GM11168 (cell line): ENCODE measurements at regions not wholly inside any gene's neighbourhood (a gene's known extent, or its start where the extent isn't known, plus 50 kb on each side); places are given as distances from the start of the nearest gene placed in this dataset.

Experiments
- in situ Hi-C: fragments of 300-500 bp; cut with MboI; formaldehyde crosslinking; loops from one replicate; pipeline ENCODE4 v1.12.0; 2022; ENCODE audit warnings: low sequenced_read_pairs; ENCODE audit not compliant: unreplicated experiment

GRCh38 chr14:32254952-32255679 is 52.0 kb upstream of the RNU6-8 start:
- in situ Hi-C loops: loop anchor here (5.0 to 25.0 kb wide), 3 partner anchors 210 to 743 kb away; no protein-coding TSS in a partner anchor

GRCh38 chr14:32255789-32256188 is 52.7 kb upstream of the RNU6-8 start:
- in situ Hi-C loops: loop anchor here (5.0 to 25.0 kb wide), 3 partner anchors 209 to 743 kb away; no protein-coding TSS in a partner anchor

GRCh38 chr14:32256576-32256975 is 53.5 kb upstream of the RNU6-8 start:
- in situ Hi-C loops: loop anchor here (5.0 to 25.0 kb wide), 3 partner anchors 208 to 744 kb away; no protein-coding TSS in a partner anchor

- in situ Hi-C loops: loop anchor here (5.0 to 25.0 kb wide), 3 partner anchors 206 to 746 kb away; no protein-coding TSS in a partner anchor
Observed at GRCh38 chr14:32258336-32258993, 55.4 kb upstream of the RNU6-8 start.

- in situ Hi-C loops: loop anchor here (5.0 to 25.0 kb wide), 3 partner anchors 205 to 747 kb away; no protein-coding TSS in a partner anchor
Observed at GRCh38 chr14:32259368-32260013, 56.4 kb upstream of the RNU6-8 start.

- in situ Hi-C loops: loop anchor here (25.0 kb wide), 1 partner anchor 752 kb away; no protein-coding TSS in a partner anchor
Observed at GRCh38 chr14:32263939-32264567, 61.0 kb upstream of the RNU6-8 start.

- in situ Hi-C loops: loop anchor here (25.0 kb wide), 1 partner anchor 753 kb away; no protein-coding TSS in a partner anchor
Observed at GRCh38 chr14:32265584-32265983, 62.5 kb upstream of the RNU6-8 start.

GRCh38 chr14:32277998-32278397 is 51.1 kb upstream of the AKAP6 start:
- in situ Hi-C loops: loop anchor here (10.0 kb wide), 1 partner anchor 287 kb away; no protein-coding TSS in a partner anchor
